ENCODE measurements at regions not wholly inside any gene's neighbourhood (a gene's known extent, or its start where the extent isn't known, plus 50 kb on each side); places are given as distances from the start of the nearest gene placed in this dataset.

DNA sequence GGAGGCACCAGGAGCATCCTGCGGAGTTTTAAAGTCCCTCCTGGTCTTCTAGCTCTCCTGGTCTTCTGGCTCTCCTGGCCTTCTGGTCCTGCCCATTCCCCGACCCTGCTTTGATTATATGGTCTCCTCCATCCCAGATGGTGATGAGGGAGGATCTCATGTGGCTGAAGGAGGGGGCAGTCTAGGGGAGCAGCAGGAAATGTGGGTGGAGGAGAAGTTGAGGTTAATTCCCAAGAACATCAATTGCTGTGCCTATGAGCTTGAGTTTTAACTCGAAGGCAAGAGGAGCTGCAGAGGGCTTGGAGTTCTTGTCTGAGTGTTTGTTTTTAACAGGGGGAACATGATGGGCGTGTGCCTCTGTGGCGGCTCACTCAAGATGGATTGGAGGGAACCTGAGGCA is 408.8 kb downstream of the MATN1 start:
- Histone ChIP-seq H3F3A (ENCODE audit: control insufficient read depth, insufficient read depth) (no peaks in the 10 kb centered on the region), H4K20me1 (ENCODE audit: control insufficient read depth, insufficient read depth, low read depth, low read length) (no peaks in the 10 kb centered on the region), H3K27me3 (ENCODE audit: control insufficient read depth, low read length) (no peaks in the 10 kb centered on the region), H3K4me3 (ENCODE audit: low read length) (no peak overlapping the region), H3K9me3 (ENCODE audit: control insufficient read depth, insufficient read depth, low read length) (no peaks in the 10 kb centered on the region), H3K4me1 (ENCODE audit: control insufficient read depth, low read length) (no peaks in the 10 kb centered on the region), H3K4me2 (ENCODE audit: low read length) (no peak overlapping the region), H3K9me2 (replicated peaks; ENCODE audit: control insufficient read depth, low read length) (no peaks in the 10 kb centered on the region), H3K36me3 (ENCODE audit: control insufficient read depth, low read length) (no peaks in the 10 kb centered on the region), H3K27ac (ENCODE audit: low read depth, low read length) (no peak overlapping the region), H3K79me2 (ENCODE audit: control insufficient read depth, low read length) (no peaks in the 10 kb centered on the region)
- TF ChIP-seq EZH2phosphoT487 (IDR thresholded peaks at IDR 0.05; ENCODE audit: borderline replicate concordance, low read length) = no peak
- TF ChIP-seq, protein P1, sequence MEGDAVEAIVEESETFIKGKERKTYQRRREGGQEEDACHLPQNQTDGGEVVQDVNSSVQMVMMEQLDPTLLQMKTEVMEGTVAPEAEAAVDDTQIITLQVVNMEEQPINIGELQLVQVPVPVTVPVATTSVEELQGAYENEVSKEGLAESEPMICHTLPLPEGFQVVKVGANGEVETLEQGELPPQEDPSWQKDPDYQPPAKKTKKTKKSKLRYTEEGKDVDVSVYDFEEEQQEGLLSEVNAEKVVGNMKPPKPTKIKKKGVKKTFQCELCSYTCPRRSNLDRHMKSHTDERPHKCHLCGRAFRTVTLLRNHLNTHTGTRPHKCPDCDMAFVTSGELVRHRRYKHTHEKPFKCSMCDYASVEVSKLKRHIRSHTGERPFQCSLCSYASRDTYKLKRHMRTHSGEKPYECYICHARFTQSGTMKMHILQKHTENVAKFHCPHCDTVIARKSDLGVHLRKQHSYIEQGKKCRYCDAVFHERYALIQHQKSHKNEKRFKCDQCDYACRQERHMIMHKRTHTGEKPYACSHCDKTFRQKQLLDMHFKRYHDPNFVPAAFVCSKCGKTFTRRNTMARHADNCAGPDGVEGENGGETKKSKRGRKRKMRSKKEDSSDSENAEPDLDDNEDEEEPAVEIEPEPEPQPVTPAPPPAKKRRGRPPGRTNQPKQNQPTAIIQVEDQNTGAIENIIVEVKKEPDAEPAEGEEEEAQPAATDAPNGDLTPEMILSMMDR (IDR thresholded peaks at IDR 0.05; ENCODE audit: low read depth, low read length, poor library complexity, severe bottlenecking) = no peak

DNA sequence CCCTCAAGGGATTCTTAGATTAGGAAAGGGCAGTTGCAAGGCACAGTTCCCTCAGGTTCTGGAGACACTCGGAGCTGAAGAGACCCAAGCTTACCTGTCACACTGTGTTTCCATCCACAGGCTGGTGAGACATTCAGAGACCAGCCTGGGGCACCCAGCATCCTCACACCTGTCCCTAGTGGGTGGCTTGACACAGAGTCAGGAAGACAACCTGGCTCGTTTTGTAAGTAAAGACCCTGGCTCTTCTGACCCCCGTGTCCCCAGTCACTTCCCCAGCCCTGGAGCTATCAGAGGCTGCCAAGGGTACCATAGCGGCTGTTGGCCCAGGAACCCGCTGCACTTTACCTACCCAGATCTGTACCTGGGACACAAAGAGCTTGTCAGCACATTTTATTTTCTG is 409.8 kb downstream of the MATN1 start:
- Histone ChIP-seq H3K9me2 (replicated peaks; ENCODE audit: control insufficient read depth, low read length) (no peaks in the 10 kb centered on the region), H4K20me1 (ENCODE audit: control insufficient read depth, insufficient read depth, low read depth, low read length) (no peaks in the 10 kb centered on the region), H3F3A (ENCODE audit: control insufficient read depth, insufficient read depth) (no peaks in the 10 kb centered on the region), H3K4me2 (ENCODE audit: low read length) (no peak overlapping the region), H3K27me3 (ENCODE audit: control insufficient read depth, low read length) (no peaks in the 10 kb centered on the region), H3K36me3 (ENCODE audit: control insufficient read depth, low read length) (no peaks in the 10 kb centered on the region), H3K79me2 (ENCODE audit: control insufficient read depth, low read length) (no peaks in the 10 kb centered on the region), H3K27ac (ENCODE audit: low read depth, low read length) (no peak overlapping the region), H3K9me3 (ENCODE audit: control insufficient read depth, insufficient read depth, low read length) (no peaks in the 10 kb centered on the region), H3K4me1 (ENCODE audit: control insufficient read depth, low read length) (no peaks in the 10 kb centered on the region), H3K4me3 (ENCODE audit: low read length) (no peak overlapping the region)
- TF ChIP-seq EZH2phosphoT487 (IDR thresholded peaks at IDR 0.05; ENCODE audit: borderline replicate concordance, low read length) = no peak
- TF ChIP-seq, protein P1 (IDR thresholded peaks at IDR 0.05; ENCODE audit: low read depth, low read length, poor library complexity, severe bottlenecking) = no peak

DNA sequence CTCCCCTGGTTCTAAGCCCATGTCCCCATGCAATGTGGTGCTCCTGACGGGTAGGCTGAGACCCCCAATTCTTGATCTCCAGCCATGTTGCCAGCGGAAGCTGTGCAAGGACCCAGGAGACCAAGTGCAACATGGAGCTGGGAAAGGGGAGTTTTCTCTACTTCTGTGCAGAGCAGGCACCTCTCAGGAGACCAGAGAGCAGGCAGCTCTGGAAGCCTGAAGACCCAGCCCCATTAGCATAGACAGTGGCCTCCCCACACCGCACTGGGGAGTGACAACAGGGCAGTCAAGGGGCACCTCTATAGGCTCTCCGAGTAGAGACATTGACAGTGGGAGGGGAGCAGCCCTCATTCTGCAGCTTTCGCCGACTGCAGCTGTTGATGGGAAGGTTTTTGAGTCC is 410.2 kb downstream of the MATN1 start:
- no peaks in the 10 kb centered on the region for H4K20me1 ChIP-seq (ENCODE audit: control insufficient read depth, insufficient read depth, low read depth, low read length)

More for the DNA sequence above, 410.2 kb downstream of the MATN1 start:
- Histone ChIP-seq H3K27me3 (ENCODE audit: control insufficient read depth, low read length) (0 out of 2 replicates have a peak, but pooled peaks cover 2% of the 10 kb centered on the region), H3K4me3 (ENCODE audit: low read length) (no peak overlapping the region), H3K79me2 (ENCODE audit: control insufficient read depth, low read length) (no peaks in the 10 kb centered on the region), H3K4me1 (ENCODE audit: control insufficient read depth, low read length) (no peaks in the 10 kb centered on the region), H3K36me3 (ENCODE audit: control insufficient read depth, low read length) (no peaks in the 10 kb centered on the region), H3K9me3 (ENCODE audit: control insufficient read depth, insufficient read depth, low read length) (no peaks in the 10 kb centered on the region), H3F3A (ENCODE audit: control insufficient read depth, insufficient read depth) (no peaks in the 10 kb centered on the region), H3K9me2 (replicated peaks; ENCODE audit: control insufficient read depth, low read length) (no peaks in the 10 kb centered on the region), H3K27ac (ENCODE audit: low read depth, low read length) (no peak overlapping the region), H3K4me2 (ENCODE audit: low read length) (no peak overlapping the region)
- TF ChIP-seq, protein P1 (IDR thresholded peaks at IDR 0.05; ENCODE audit: low read depth, low read length, poor library complexity, severe bottlenecking) = no peak
- TF ChIP-seq EZH2phosphoT487 (IDR thresholded peaks at IDR 0.05; ENCODE audit: borderline replicate concordance, low read length) = no peak
